Caki2 (cell line): ENCODE measurements at regions not wholly inside any gene's neighbourhood (a gene's known extent, or its start where the extent isn't known, plus 50 kb on each side); places are given as distances from the start of the nearest gene placed in this dataset.
"Not testable (repeated sequence)": the region's sequence is repeated elsewhere in the genome, so short reads cannot be mapped to it uniquely, and the experiment has no call there.

Experiments used
- DNase-seq: peaks from one replicate; pipeline ENCODE4 v3.0.0-alpha.2; 2015; ENCODE audit warnings: low read depth
- in situ Hi-C: cut with HindIII; loops from 2 replicates; pipeline ENCODE4 v1.10.0; 2016; ENCODE audit warnings: low sequenced_read_pairs, low pct_unique_long_range_greater_than_20kb, mixed read lengths

DNA sequence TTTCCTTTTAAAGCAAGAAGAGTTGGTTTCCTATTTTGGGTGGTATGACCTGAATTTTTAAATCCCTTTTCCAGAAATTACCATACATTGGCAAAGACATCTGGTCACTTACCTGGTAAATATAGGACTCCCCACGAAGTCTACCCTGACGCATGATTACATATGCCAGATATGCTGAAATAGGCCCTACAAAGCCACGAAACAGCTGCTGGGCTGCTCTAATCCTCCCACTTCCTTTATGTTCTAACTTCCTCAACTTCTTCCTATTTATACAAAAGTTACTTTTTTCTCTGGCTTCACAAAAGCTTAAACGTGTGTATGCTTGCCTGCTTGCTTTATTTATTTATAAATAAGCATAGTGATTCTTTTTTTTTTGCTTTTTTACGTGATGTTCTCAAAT lies 186.0 kb upstream of the EPHA4 start:
- no peak for DNase-seq
- in situ Hi-C loops: no loop called here

GRCh38 chr2:221753401-221753800 lies 181.3 kb upstream of the EPHA4 start:
- in situ Hi-C loops: no loop called here

DNA sequence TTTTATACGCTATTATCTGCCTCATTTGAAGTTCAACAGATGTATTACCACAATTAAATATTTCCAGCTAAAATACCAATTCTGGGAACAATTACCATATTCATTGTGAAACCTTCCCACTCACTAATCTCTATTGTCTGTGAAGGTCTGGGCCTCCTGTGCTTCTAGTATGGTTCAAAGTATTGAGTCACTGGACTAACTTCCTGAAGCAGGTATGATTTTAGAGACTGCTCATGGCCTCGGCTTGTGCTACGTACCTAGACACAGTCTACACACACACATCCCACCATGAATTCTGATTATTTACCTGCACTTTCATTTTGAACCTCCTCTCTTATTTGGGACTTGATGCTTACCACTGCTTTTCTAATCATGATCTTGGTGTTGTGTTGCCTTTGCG lies 180.7 kb upstream of the EPHA4 start:
- DNase-seq: no peak
- in situ Hi-C loops: no loop called here

More at GRCh38 chr2:221753401-221753800, 181.3 kb upstream of the EPHA4 start:
- no peak for DNase-seq

DNA sequence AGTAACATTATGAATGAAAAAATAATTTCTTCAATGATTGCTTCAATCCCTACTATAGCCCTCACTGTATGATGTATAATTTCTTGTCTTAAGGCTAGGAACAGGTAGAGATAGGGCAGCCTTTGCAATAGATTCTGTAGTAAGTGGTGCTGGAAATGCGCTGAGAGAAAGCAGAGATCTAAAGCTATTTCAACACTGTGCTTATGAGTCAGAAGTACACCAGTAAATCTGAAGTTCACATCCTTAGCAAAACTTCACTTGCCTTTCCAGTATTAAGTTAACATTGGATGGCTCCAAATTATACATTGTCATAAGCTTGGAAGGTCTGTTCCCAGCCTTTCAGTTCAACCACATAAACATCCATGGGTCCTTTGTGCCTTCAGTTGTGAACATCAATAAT lies 178.2 kb upstream of the EPHA4 start:
- no peak for DNase-seq
- in situ Hi-C loops: no loop called here

- DNase-seq: no peak
- in situ Hi-C loops: no loop called here
These were observed 175.3 kb upstream of the EPHA4 start for GRCh38 chr2:221747289-221747972.

- DNase-seq: no peak
- in situ Hi-C loops: no loop called here
These were observed 169.6 kb upstream of the EPHA4 start for GRCh38 chr2:221741496-221742211.

DNA sequence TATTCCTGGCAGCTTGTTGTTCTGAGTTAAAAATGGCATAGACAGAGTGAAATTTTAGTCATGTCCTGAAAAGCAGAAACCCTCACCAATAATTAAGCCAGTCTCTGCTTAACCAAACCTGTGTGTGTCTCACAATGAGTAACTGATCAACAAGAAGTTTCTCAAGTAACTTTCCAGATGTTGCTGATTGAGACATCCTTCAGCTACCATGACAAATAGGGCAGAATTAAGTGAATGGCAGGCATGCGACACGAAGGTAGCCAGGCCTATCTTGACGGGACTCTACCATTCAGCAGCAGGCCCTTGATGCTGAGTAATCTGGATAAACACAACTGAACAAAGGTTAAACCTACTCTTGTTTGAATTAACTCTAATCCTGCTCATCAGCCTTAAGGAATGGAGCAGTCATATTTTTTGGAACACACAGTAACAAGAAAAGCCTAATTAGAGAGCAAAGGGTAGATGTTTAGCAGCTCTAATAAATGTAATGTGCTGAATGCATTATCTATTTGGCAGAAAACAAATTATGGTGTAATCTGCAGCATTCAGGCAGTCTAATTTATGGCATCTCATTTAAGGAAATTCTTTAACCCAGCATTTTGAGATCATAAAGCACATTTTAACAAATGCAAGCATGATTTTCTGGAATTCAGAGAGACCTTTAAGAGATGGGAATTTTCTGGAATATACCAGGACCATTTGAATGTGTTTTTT lies 159.5 kb upstream of the EPHA4 start:
- in situ Hi-C loops: no loop called here
- peak; percentile 74 for DNase-seq

GRCh38 chr2:221726894-221727513 lies 154.9 kb upstream of the EPHA4 start:
- no peak for DNase-seq

GRCh38 chr2:221724631-221725203 lies 152.6 kb upstream of the EPHA4 start:
- no peak for DNase-seq
- in situ Hi-C loops: no loop called here

More at GRCh38 chr2:221726894-221727513, 154.9 kb upstream of the EPHA4 start:
- in situ Hi-C loops: no loop called here

DNA sequence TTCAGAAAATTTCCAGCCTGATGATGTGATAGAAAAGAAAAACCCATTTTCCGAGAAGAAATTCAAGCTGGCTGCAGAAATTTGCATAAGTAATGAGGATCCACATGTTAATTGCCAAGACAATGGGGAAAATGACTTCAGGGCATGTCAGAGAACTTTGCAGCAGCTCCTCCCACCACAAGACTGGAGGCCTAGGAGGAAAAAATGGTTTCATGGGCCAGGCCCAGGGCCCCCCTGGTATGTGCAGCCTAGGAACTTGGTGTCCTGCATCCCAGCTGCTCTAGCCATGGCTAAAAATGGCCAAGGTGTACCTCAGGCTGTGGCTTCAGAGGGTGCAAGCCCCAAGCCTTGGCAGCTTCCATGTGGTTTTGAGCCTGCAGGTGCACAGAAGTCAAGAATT lies 152.0 kb upstream of the EPHA4 start:
- in situ Hi-C loops: not testable (repeated sequence)

DNA sequence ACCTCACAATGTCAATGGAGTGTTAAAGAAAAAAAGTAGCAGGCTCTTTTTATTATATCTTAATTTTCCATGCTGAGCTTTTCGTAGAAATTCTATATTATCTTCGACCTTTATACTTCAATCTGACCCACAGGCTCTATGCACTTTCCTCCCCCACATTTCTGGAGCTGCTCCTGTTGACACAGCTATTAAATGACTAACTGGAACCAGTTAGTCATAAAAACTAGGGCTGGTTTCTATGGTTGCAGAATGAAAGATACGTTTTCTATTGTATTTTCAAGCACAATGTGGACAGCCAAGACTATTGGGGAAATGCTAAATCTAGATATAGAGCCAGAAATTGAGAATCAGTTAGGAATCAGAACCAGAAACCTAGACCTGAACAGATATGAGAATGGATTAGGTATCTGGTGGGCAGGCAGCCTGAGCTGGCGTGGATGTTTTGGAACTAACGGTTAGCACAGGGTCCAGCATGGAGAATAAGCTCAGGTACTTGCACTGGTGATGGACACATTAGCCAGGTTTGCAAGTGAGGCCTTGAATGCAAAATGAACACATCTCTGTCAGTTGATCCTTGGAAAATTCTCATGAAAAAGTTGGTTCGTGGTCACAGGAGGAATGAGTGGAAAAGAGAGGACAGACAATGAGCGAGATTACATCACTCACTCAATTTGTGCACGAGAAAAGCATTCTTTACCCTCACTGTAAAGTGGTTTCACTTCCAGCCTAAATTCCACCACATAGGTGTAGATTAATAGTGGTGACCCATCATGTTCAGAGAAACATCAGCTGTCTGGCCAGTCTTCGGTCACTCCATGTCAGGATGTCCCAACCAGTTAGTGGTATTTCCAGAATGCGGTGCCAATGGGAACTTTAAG lies 144.6 kb upstream of the EPHA4 start:
- DNase-seq: peak; percentile 43
- in situ Hi-C loops: no loop called here

More for the DNA sequence above, 152.0 kb upstream of the EPHA4 start:
- not testable (repeated sequence) for DNase-seq

DNA sequence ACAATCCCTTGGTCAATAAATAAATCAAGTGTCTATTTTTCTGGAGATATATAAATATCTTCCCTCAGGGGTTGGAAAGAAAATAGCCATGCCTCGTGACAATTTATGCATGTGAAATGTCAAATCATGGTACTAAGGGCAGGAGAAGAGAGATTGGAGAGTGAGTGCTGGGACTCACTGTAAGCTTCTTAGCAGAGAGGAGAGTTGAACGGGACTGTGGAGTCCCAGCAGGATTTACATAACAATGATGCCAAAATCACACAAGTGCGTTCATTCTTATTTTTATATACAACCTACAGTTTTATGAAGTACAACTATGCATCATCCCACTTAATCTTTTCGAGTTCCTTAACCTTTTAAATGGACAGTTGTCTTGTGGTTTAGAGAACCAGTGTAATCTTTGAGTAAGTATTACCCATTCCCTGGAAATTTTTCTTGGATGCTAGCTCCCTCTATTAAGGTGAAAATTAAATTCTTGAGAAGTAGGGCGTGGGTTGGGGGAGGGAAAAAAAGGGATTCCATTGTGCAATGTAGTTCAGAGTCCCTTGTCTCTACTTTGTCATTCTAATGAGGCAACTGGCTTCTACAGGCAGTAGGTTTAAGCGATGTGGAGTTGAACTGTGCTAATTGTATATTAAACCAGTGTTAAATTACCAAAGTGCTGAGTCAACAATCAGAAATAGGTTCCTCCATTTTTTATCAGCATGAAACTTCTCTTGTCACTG lies 143.6 kb upstream of the EPHA4 start:
- DNase-seq: peak; percentile 28
- in situ Hi-C loops: no loop called here

DNA sequence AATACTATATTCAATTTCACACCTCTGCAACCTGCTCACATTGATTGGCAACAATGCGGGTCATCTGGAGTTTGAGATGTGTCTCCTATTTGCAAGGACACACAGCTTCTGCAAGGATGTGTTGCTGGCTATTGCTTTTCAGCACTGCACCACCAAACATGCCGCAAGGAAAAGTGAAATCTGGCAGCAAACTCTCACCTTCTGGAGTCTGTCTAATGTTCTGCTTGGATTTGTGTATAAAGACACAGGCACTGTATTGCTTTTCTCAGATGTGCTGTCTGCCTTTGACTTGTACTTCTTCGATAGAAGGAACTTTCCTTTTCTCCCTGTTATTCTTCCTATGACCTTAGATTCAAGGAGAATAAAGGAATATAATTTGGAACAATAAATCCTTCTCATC lies 138.6 kb upstream of the EPHA4 start:
- in situ Hi-C loops: no loop called here

DNA sequence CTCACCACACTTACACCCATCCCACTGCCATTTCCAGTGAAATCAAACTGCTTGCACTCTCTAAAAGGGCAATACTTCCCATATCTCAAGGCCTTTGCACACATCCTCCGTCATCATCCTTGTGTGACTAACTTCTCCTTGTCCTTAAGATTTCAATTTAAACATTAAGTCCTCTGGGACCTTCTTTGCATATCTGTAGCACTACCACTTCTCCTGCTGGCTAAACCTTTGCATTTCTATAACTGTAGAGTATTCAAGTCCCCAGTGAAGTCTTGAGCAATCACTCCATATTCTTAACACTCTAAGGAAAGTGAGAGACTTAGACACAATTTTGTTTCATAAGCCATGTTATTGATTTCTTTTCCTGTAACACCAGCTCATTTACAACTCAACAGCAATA lies 136.8 kb upstream of the EPHA4 start:
- in situ Hi-C loops: no loop called here
- no peak for DNase-seq

More for the DNA sequence above, 138.6 kb upstream of the EPHA4 start:
- no peak for DNase-seq

GRCh38 chr2:221705185-221705877 lies 133.2 kb upstream of the EPHA4 start:
- in situ Hi-C loops: no loop called here

DNA sequence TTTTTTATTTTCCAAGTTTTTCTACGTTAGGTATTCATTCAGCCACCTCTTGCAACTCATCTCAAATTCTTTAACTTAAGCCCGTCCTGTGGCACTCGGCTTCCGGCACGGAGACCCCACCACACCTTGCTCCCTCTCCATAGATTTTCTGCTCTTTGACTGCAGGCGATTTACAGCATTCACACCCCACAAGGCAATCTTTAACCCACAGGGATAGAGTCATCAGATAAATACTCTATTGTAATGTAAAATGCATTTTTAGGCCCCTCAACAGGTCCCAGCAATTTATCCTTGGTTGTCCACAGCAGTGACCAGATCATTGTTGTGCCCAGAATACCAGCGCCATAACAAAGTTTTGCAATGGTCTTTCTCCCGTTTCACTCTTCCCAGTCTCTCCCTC lies 132.3 kb upstream of the EPHA4 start:
- DNase-seq: no peak
- in situ Hi-C loops: no loop called here

More at GRCh38 chr2:221705185-221705877, 133.2 kb upstream of the EPHA4 start:
- DNase-seq: no peak
